HFFc6 (cell line): ENCODE measurements at regions not wholly inside any gene's neighbourhood (a gene's known extent, or its start where the extent isn't known, plus 50 kb on each side); places are given as distances from the start of the nearest gene placed in this dataset.

Experiments
- DNase-seq: peaks from one replicate; pipeline ENCODE4 v3.0.0-alpha.2; 2018
- H3K27ac Mint-ChIP-seq: 2 replicates; pipeline ENCODE4 v1.8.0; 2020; ENCODE audit warnings: mild to moderate bottlenecking, mixed read lengths
- H3K27me3 Mint-ChIP-seq: 2 replicates; pipeline ENCODE4 v1.8.0; 2021; ENCODE audit warnings: mild to moderate bottlenecking, moderate library complexity, mixed read lengths; ENCODE audit not compliant: insufficient read depth
- H3K36me3 Mint-ChIP-seq: 2 replicates; pipeline ENCODE4 v1.8.0; 2021; ENCODE audit warnings: low read depth, mixed read lengths
- H3K4me1 Mint-ChIP-seq: 2 replicates; pipeline ENCODE4 v1.8.0; 2020; ENCODE audit warnings: low read depth, mixed read lengths
- H3K4me3 Mint-ChIP-seq: 2 replicates; pipeline ENCODE4 v1.8.0; 2020; ENCODE audit warnings: mild to moderate bottlenecking, moderate library complexity, mixed read lengths
- H3K9me3 Mint-ChIP-seq: 2 replicates; pipeline ENCODE4 v1.8.0; 2020; ENCODE audit warnings: mild to moderate bottlenecking, mixed read lengths
- TF ChIP-seq, protein P1 (sequence below): fragments of 200-600 bp; sonication (generic); IDR thresholded peaks from 2 replicates; pipeline ENCODE4 v1.5.0; 2021; ENCODE audit warnings: antibody characterized with exemption, mild to moderate bottlenecking

DNA sequence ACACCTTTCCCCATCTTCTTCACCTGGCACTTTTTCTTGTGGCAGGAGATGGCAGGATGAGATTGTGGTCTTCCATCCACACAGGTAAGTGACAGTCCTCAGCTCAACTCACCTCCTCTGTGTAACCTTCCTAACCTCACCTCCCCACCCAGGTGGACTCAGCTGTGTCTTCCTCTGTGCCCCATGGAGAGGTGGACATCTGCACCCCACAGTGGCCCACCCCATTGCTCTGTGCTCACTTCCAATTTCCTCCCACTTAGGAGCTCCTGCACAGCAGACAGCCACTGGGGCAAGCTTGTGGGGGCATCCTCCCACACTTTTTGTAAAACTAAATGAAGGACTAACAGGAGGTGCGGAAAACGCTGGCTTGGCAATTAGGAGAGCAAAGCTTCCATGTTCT lies 61.6 kb downstream of the MSX1 start:
- peaks cover 3% of the 10 kb centered on the region; the same call in 1 of the 2 replicates for H3K9me3 Mint-ChIP-seq
- peaks cover 7% of the 10 kb centered on the region; the same call in 1 of the 2 replicates for H3K27me3 Mint-ChIP-seq
- no peak for DNase-seq
- H3K4me3 Mint-ChIP-seq: no peak overlapping the region
- H3K4me1 Mint-ChIP-seq: no peaks in the 10 kb centered on the region
- no peaks in the 10 kb centered on the region for H3K36me3 Mint-ChIP-seq
- no peak overlapping the region for H3K27ac Mint-ChIP-seq
- TF ChIP-seq, protein P1, sequence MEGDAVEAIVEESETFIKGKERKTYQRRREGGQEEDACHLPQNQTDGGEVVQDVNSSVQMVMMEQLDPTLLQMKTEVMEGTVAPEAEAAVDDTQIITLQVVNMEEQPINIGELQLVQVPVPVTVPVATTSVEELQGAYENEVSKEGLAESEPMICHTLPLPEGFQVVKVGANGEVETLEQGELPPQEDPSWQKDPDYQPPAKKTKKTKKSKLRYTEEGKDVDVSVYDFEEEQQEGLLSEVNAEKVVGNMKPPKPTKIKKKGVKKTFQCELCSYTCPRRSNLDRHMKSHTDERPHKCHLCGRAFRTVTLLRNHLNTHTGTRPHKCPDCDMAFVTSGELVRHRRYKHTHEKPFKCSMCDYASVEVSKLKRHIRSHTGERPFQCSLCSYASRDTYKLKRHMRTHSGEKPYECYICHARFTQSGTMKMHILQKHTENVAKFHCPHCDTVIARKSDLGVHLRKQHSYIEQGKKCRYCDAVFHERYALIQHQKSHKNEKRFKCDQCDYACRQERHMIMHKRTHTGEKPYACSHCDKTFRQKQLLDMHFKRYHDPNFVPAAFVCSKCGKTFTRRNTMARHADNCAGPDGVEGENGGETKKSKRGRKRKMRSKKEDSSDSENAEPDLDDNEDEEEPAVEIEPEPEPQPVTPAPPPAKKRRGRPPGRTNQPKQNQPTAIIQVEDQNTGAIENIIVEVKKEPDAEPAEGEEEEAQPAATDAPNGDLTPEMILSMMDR: no peak

DNA sequence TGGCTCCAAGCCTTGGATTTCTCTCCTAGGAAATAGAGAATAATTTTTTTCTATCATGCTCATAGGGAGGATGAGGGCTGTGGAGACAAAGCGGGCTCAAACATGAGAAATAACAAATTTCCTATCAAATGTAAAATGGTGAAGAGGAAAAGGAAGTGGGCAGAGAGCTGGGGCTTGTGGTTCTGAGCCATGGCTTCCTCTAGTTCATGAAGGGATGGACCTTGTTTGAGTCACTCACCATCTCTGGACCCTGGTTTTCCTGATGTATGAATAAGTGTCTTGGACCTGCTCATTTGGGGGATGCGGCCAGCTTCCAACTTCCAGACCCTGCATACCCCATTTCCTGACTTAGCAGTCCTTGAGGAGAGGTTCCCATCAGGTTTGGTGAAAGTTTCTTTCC lies 63.0 kb downstream of the MSX1 start:
- Mint-ChIP-seq H3K27me3 (peaks cover 11% of the 10 kb centered on the region; the same call in 1 of the 2 replicates), H3K9me3 (peaks cover 1% of the 10 kb centered on the region; the same call in 1 of the 2 replicates), H3K27ac (no peak overlapping the region), H3K4me3 (no peak overlapping the region), H3K36me3 (no peaks in the 10 kb centered on the region), H3K4me1 (no peaks in the 10 kb centered on the region)
- TF ChIP-seq, protein P1: no peak
- no peak for DNase-seq

DNA sequence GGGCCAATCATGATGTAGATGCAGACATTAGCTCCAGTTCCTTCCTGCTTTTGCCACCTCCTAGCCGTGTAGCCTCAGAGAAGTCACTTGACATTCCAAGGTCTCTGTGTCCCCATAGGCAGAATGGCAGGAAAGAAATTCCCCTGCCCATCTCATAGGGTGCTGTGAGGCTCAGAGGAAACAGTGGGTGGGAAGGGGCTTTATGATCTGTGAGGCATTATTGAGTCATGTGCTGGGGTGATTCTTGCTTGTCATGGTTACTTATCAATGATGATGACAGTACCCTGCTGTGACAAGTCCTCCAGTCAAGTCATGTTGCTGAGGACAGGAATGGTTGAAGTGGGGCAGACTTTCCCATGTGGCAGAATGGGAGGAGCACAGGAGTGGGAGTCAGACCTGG lies 63.7 kb downstream of the MSX1 start:
- no peaks in the 10 kb centered on the region for H3K36me3 Mint-ChIP-seq
- no peak overlapping the region for H3K4me3 Mint-ChIP-seq
- no peaks in the 10 kb centered on the region for H3K9me3 Mint-ChIP-seq
- TF ChIP-seq, protein P1: no peak
- peaks cover 11% of the 10 kb centered on the region; the same call in 1 of the 2 replicates for H3K27me3 Mint-ChIP-seq
- no peaks in the 10 kb centered on the region for H3K4me1 Mint-ChIP-seq
- DNase-seq: no peak
- no peak overlapping the region for H3K27ac Mint-ChIP-seq

DNA sequence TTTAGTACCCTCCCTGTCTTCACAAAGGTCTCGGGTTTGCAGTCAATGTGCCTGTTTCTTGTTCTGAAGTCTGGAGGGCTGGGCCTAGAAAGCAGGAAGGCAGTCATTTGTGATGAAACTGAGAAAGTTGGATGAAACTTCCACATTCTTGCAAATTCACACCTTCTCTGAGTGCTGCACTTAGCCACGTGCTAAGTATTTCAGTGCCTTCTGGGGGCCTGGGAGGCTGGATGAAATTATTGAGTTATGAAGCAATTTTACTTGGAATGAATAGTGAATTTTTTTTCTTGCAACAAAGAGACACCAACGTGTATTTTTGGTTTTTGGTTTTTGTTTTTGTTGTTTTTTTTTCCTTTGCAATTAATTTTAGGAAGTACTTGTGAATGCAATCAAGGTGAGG lies 71.2 kb downstream of the MSX1 start:
- H3K27ac Mint-ChIP-seq: no peak overlapping the region
- H3K4me1 Mint-ChIP-seq: no peaks in the 10 kb centered on the region
- H3K9me3 Mint-ChIP-seq: no peaks in the 10 kb centered on the region
- H3K4me3 Mint-ChIP-seq: no peak overlapping the region
- H3K36me3 Mint-ChIP-seq: no peaks in the 10 kb centered on the region
- DNase-seq: no peak
- H3K27me3 Mint-ChIP-seq: peaks cover 9% of the 10 kb centered on the region
- TF ChIP-seq, protein P1: no peak

DNA sequence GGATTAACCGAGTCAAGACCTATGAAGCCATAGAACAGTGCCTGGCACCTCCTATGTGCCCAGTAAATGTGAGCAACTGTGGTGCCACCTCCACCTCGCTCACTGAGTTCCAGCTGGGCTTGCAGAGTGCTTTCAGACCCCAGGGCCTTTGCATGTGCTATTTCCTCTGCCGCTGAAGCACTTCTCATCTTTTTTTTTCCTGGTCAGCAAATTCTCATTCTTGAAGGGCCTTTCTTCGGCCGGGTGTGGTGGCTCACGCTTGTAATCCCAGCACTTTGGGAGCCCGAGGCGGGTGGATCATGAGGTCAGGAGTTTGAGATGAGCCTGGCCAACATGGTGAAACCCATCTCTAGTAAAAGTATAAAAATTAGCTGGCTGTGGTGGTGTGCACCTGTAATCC lies 76.5 kb downstream of the MSX1 start:
- H3K36me3 Mint-ChIP-seq: no peaks in the 10 kb centered on the region
- no peaks in the 10 kb centered on the region for H3K4me1 Mint-ChIP-seq
- H3K27ac Mint-ChIP-seq: no peak overlapping the region
- DNase-seq: no peak
- H3K9me3 Mint-ChIP-seq: no peaks in the 10 kb centered on the region
- H3K4me3 Mint-ChIP-seq: no peak overlapping the region
- TF ChIP-seq, protein P1: no peak
- H3K27me3 Mint-ChIP-seq: peaks cover 20% of the 10 kb centered on the region

DNA sequence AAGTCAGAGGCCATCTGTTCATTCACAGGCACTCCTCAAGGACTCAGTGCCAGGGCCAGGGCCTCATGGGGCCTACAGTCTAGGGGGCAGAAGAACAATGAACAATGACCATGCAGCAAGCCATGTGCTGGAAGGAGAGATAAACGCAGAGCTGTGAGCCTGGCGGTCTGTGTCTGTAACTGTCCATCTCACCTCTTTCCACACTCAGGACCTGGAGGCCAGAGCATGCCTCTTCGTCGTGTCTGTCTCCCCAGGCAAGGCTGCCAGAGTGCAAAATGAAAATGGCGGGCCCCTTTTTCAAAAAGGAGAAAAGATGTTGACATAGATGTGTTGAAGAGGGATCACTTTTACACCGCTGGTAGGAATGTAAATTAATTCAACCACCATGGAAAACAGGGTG lies 78.5 kb downstream of the MSX1 start:
- H3K4me3 Mint-ChIP-seq: no peak overlapping the region
- H3K27ac Mint-ChIP-seq: no peak overlapping the region
- no peaks in the 10 kb centered on the region for H3K9me3 Mint-ChIP-seq
- H3K36me3 Mint-ChIP-seq: no peaks in the 10 kb centered on the region
- H3K27me3 Mint-ChIP-seq: peaks cover 20% of the 10 kb centered on the region
- DNase-seq: no peak
- TF ChIP-seq, protein P1: no peak
- no peaks in the 10 kb centered on the region for H3K4me1 Mint-ChIP-seq
